HG02973 (cell line): ENCODE measurements at regions not wholly inside any gene's neighbourhood (a gene's known extent, or its start where the extent isn't known, plus 50 kb on each side); places are given as distances from the start of the nearest gene placed in this dataset.
A peak's percentile ranks its signal among the peaks of the same experiment; 100 is the strongest.

ENCODE experiments used
- ATAC-seq: cut with Tn5 transposase; IDR thresholded peaks from one replicate; pipeline ENCODE4 v1.9.1; 2021; ENCODE audit warnings: moderate library complexity; ENCODE audit not compliant: unreplicated experiment

DNA sequence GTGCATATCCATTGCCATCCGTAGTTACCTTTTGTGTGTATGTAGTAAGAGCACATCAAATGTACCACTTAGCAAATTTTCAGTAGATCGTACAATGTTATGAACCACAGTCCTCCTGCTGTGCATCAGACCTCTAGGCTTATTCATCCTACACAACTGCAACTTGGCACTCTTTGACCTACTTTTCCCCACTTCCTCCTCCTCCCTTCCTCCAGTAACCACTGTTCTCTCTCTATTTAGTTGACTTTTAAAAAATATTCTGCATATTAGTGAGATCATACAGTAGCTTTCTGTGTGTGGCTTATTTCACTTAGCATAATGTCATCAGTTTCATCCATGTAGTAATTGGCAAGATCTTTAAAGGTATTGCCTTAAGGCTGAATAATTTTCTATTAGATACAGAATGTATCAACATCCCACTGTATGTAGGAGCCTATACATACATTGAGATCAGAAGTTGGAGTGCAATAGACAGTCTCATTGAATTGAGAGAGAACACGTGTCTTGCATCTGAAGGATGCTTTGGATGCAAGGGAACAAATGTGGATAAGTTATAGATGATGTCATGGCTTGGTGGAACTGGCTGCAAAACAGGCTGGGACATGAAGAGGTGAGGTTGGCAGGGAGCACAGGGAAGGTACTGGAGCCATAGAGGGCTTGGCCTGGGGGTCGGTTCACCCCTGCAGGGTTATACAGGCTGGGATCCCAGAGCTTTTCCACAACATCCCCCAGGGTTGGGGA, 83.0 kb upstream of the FAM180A start:
- no peak for ATAC-seq

DNA sequence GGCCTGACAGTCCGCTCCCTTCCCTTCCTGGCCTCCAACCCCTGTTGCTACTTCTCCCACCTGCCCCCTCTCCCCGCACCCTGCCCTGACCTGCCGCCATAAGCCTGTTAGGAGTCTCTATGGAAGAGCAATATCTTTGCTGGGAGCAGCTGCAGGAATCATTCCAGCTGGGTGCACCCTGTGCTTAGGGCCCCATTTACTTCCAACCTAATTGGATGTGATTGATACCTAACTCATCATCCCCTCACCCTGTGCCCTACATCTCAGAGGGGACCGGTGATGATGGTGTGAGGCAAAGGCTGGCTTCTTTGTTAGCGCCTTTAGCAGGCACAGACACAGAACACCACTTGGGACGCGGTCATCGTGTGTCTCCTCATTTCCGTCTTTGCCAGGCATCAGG, 80.0 kb upstream of the FAM180A start:
- no peak for ATAC-seq

DNA sequence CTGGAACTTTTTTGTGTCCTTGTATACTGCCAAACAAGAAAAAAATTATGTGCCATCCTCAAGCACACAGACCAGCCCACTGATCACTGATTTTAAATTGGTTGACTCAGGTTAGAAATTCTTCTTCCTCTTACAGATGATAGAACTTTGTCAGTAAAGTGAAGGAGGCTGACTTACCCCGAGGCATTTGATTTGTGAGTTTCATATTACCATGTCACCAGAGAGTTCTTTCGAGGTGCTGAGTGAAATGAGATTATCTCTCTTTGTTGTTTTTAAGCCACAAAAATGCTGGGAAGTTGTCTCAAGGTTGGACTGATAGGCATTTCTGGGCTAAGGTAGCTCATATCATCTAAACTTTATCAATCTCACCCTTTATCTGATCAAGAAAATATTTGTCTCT, 78.8 kb upstream of the FAM180A start:
- no peak for ATAC-seq

DNA sequence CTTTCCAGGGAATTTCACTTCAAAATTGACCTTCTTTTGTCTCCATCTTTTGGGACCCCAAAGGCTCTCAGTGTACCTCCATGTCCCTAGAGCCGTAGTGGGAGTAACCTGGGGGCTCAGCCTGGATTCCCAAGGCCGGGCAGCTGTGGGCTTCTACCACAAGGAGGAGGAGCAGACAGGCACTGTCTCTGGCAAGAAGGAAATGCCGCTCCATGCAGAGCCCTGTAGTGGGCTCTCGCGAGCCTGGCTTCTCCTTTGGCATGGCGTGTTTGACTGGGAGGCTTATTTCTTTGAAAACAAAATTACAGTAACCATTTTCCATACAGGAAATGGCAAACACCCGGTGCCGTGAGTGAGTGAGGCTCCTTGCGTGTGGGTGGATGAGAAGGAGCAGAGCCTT, 76.8 kb upstream of the FAM180A start:
- no peak for ATAC-seq

DNA sequence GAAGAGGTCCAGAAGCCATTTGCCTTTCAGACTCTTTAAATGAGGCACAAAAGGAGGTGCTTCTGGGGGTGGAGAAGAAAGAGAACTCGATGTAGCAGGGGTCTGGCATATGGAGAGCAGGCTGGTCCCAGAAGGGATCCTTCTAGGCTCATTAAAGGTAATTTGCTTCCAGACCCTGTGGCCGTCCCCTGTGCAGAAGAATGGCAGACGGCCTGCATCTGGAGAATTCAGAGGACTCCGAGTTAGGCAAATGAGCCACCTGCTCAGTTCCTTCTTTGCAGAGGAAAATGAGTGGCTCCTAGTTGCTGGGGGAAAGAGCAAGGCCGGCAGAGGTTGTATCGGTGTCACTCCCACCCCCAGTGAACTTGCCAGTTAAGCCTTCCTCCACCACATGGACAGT, 73.8 kb upstream of the FAM180A start:
- ATAC-seq, result no peak

DNA sequence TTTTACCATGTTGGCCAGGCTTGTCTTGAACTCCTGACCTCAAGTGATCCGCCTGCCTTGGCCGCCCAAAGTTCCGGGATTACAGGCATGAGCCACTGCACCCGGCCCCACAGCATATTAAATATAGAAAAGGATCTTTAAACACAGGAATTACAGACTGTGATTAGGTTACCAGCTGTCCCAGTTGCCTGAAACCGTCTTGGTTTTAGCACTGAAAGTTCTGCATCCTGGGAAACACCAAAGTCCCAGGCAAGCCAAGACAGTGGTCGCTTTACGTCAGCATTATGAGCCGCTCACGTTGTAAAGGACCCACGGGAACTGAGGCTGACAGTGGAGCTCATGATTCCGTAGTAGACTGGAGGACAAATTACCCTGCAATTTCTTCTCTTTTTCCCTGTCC, 69.0 kb upstream of the FAM180A start:
- ATAC-seq, result no peak

- ATAC-seq, result no peak
Observed at GRCh38 chr7:135815033-135815432, 66.4 kb upstream of the FAM180A start.

- ATAC-seq, result no peak
Observed at GRCh38 chr7:135812148-135812547, 63.5 kb upstream of the FAM180A start.

DNA sequence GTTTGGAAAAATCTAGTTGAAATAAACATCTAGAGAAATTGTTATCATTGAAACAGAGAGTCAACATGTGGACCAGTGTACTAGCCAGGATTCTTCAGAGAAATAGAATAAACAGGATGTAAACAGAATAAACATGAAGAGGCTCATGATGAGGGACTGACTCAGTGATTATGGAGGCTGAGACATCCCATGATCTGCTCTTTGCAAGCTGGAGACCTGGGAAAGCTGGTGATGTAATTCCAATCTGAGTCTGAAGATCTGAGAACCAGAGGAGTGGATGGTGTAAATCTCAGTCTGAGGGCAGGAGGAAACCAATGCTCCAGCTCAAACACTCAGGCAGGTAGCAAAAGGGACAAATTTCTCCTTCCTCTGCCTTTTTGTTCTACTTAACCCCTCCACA, 62.9 kb upstream of the FAM180A start:
- ATAC-seq, result no peak

DNA sequence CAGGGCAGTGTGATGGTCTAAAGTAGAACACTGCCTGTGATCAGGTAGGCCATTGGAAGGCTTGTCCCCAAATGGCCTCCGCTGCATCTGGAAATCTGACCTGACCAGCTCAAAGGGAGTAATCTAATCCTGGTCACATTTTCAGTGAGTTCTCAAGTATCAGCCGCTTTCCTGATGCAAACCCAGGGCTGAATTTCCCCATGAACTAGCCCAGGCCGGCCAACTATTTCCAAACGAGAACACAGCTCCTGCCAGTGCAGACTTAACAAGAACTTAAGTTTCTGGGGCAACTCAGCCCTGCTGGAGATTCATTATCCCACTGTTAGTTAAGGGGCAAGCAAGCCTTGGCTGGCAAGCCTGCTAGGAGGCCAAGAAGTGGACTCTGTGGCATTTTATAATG, 59.6 kb upstream of the FAM180A start:
- ATAC-seq, result no peak

DNA sequence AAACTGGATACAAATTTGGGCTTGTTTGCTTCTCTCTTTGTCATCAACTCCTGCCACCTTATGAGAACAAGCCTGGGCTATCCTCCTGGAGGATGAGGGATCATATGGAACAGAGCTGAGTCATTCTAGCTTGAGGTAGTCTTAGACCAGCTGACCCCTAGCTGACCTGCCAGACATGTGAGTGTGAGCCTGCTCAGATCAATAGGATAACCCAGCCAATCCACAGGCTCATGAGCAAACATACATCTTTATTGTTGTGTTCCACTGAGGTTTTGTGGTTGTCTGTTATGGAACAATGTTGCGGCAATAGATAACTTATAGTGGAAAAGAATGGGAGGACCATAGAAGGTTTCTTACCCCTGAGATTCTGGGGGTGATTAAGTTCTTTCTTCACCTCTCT, 54.5 kb upstream of the FAM180A start:
- no peak for ATAC-seq

GRCh38 chr7:135802697-135803096, 54.1 kb upstream of the FAM180A start:
- no peak for ATAC-seq

- ATAC-seq, result no peak
Observed at GRCh38 chr7:135801877-135802276, 53.3 kb upstream of the FAM180A start.

DNA sequence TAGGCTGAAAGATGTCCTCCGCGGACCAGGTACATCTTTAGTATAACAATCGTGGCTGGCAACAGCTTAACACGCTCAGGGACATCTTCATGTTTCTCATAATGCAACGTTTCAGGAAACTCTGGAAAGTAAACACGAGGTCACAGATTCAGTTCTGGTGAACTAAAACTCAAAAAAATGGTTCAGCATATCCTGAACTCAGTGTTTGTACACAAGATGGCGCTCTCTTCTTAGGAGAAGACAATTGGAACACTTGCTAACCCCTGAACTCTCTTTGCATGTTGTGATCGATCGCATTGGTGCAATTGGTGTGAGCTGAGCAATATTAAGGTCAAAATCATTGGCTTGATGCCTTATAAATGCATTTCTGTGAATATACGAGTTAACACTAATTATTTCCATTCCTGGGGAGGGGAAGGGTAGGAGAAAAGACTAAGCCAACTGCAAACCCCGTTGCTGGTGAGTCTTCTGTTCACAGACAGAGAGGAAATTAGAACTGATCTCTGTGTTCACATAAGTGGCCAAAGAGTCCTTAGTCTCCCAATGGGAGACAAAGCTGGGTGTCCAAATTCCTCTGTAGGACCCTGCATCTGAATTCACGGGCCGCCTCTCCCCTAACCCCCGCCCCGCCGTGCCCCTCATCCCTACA, 52.6 kb upstream of the FAM180A start:
- ATAC-seq, result peak; percentile 80

GRCh38 chr7:135800560-135800959, 51.9 kb upstream of the FAM180A start:
- no peak for ATAC-seq

DNA sequence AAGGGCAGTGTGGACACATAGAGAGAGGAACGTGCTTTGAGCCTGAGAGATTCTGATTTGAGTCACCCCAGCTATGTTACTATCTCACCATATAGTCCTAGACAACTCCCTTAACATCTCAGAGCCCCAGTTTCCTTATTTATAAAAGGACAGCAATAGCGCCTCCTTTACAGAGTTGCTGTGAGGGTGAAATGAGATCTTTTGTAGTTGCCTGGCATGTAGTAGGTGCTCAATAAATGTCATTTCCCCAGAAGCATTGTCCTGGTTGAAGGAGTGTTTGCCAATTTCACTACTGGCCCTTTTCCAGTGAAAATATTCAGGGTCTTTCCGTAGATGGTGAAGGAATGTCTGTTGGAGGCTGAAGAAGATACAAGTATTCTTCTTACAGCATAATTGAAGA, 51.3 kb upstream of the FAM180A start:
- no peak for ATAC-seq
